ENCODE measurements at regions not wholly inside any gene's neighbourhood (a gene's known extent, or its start where the extent isn't known, plus 50 kb on each side); places are given as distances from the start of the nearest gene placed in this dataset.

DNA sequence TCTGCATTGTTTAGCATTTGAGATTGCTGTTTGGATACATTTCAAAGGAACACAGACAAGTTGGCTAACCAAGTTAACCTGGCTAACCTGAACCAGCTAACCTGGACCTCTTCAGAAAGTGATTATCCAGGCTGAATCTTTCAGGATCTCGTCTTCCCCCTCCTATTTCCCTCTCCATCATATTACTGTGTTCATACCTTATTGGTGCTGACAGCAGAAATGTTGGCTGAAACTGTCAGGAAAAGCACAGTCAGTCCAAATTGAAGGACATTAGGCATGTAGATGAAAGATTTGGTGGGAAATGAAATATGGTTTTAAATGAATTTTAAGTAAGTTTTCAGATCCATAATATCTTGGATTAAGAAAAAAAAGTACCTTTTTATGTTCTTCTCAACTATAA is 92.5 kb upstream of the NEUROD1 start:
- Histone ChIP-seq H3K36me3 (no peaks in the 10 kb centered on the region), H3K27me3 (no peaks in the 10 kb centered on the region), H3K4me1 (no peaks in the 10 kb centered on the region), H3K9me3 (no peaks in the 10 kb centered on the region), H3K4me3 (no peak overlapping the region), H3K27ac (no peak overlapping the region)
- intact Hi-C loops (cut with DNase I) = no loop called here
- WGBS, 2 donors = 70 to 94% methylated on average over 1 of the region's 1 CpG
- no peak for TF ChIP-seq CTCF (IDR thresholded peaks at IDR 0.05)
- TF ChIP-seq POLR2A (IDR thresholded peaks at IDR 0.05) = no peak
- DNase-seq = no peak

DNA sequence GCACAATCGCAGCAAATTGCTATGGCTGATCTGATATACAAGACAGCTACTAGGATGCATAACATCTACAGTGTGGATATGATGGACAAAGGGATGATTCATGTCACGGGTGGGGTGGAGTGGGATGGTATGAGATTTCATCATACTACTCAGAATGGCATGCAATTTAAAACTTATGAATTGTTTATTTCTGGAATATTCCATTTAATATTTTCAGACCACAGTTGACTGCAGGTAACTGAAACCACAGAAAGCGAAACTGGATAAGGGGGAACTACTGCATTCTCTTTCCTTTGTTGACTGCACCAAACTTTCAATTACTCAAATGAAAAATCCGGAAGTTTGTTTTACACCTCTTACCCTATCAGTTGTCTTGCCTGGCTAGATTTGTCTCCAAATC is 94.4 kb upstream of the NEUROD1 start:
- H3K9me3 ChIP-seq = no peaks in the 10 kb centered on the region
- no peak for DNase-seq
- peaks cover 0 to 6% (median 3%) of the 10 kb centered on the region in 3 donors for H3K4me1 ChIP-seq
- intact Hi-C loops (cut with DNase I) = no loop called here
- TF ChIP-seq POLR2A (IDR thresholded peaks at IDR 0.05) (no peak), CTCF (IDR thresholded peaks at IDR 0.05) (no peak)
- 72 to 73% methylated on average over 4 of the region's 4 CpGs for WGBS, 2 donors
- no peaks in the 10 kb centered on the region for H3K27me3 ChIP-seq
- H3K27ac ChIP-seq = no peak overlapping the region
- no peak overlapping the region for H3K4me3 ChIP-seq
- H3K36me3 ChIP-seq = no peaks in the 10 kb centered on the region

DNA sequence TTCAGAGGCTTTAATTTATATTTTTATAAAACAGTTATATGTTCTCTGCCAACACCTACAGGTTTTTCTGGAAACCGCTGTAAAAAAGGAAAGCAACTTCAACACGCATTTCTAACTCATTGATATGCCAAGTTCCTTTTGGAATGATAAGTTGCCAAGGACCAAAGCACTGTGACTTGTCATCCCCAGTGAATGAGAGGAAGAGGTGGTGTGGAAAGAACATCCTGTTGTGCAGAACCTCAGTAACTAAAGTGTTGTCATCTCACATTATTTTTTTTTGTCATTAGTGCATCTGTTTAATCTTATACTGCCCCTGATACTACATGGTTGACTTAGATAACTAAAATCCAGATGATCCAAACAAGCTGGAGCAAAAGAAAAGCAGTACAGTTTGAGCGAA is 96.0 kb upstream of the NEUROD1 start:
- H3K27ac ChIP-seq = no peak overlapping the region
- intact Hi-C loops (cut with DNase I) = no loop called here
- TF ChIP-seq CTCF (IDR thresholded peaks at IDR 0.05) = no peak
- no peak for TF ChIP-seq POLR2A (IDR thresholded peaks at IDR 0.05)

DNA sequence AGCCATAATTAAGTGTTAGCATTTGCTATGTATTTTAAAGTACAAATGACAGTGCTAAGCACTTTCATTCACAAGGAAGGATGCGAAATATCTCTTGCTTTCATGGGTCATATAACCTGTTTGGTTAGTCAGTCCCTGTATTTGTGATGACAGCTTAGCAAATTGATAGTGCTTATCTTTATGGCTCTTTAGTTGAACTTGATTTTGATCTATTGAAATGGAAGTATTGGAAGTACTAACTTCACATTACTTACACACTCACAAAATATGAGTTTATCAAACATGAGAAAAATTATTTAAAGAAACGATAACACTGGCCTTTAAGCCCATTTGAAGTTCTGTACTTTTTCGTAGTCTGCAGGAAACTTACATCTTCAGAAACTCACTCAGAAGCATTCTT is 97.4 kb upstream of the NEUROD1 start:
- Histone ChIP-seq H3K27me3 (no peaks in the 10 kb centered on the region), H3K9me3 (no peaks in the 10 kb centered on the region), H3K4me3 (no peak overlapping the region), H3K4me1 (peaks cover 0 to 19% (median 9%) of the 10 kb centered on the region in 3 donors), H3K27ac (no peak overlapping the region), H3K36me3 (no peaks in the 10 kb centered on the region)
- DNase-seq = no peak
- TF ChIP-seq POLR2A (IDR thresholded peaks at IDR 0.05) (no peak), CTCF (IDR thresholded peaks at IDR 0.05) (no peak)
- intact Hi-C loops (cut with DNase I) = no loop called here
- WGBS, 2 donors = 75 to 80% methylated on average over 3 of the region's 3 CpGs

More for the DNA sequence above, 96.0 kb upstream of the NEUROD1 start:
- Histone ChIP-seq H3K9me3 (no peaks in the 10 kb centered on the region), H3K27me3 (no peaks in the 10 kb centered on the region), H3K4me1 (peaks cover 0 to 19% (median 9%) of the 10 kb centered on the region in 3 donors), H3K4me3 (no peak overlapping the region), H3K36me3 (no peaks in the 10 kb centered on the region)
- 74 to 83% methylated on average over 3 of the region's 3 CpGs for WGBS, 2 donors
- no peak for DNase-seq

GRCh38 chr2:181778621-181779201 is 98.4 kb upstream of the NEUROD1 start:
- no peak overlapping the region for H3K27ac ChIP-seq
- no peaks in the 10 kb centered on the region for H3K9me3 ChIP-seq
- H3K4me1 ChIP-seq = peaks cover 0 to 19% (median 9%) of the 10 kb centered on the region in 3 donors
- no peak overlapping the region for H3K4me3 ChIP-seq
- peaks cover 0 to 5% (median 0%) of the 10 kb centered on the region in 4 donors for H3K27me3 ChIP-seq
- intact Hi-C loops (cut with DNase I) = no loop called here
- 56 to 63% methylated on average over 2 of the region's 2 CpGs for WGBS, 2 donors
- H3K36me3 ChIP-seq = no peaks in the 10 kb centered on the region
- no peak for TF ChIP-seq POLR2A (IDR thresholded peaks at IDR 0.05)
- DNase-seq = no peak

Data from esophagus squamous epithelium (tissue), 5 donors.